HEK293T (cell line): ENCODE measurements at regions not wholly inside any gene's neighbourhood (a gene's known extent, or its start where the extent isn't known, plus 50 kb on each side); places are given as distances from the start of the nearest gene placed in this dataset.

ENCODE experiments used
- CTCF ChIA-PET: fragments of 350-600 bp; formaldehyde crosslinking; extraction: SDS; loops from one replicate; lab custom pipeline; 2021; ENCODE audit warnings: antibody characterized with exemption, inconsistent platforms; lab: Yijun Ruan, JAX
- POLR2A ChIA-PET: fragments of 350-600 bp; formaldehyde crosslinking; extraction: SDS; loops from one replicate; lab custom pipeline; 2020; ENCODE audit warnings: antibody characterized with exemption, inconsistent platforms; lab: Yijun Ruan, JAX
- DNase-seq: peaks from one replicate; pipeline ENCODE4 v3.0.0; 2012; ENCODE audit warnings: mixed read lengths; ENCODE audit errors: extremely low spot score
- ARNT ChIP-seq: fragments of 450-650 bp; IDR thresholded peaks from 2 replicates; pipeline ENCODE4 v1.6.1; 2017; ENCODE audit warnings: mild to moderate bottlenecking
- BHLHE40 ChIP-seq: fragments of 450-650 bp; IDR thresholded peaks from 2 replicates; pipeline ENCODE4 v1.6.1; 2016; ENCODE audit warnings: mild to moderate bottlenecking, moderate library complexity, borderline replicate concordance
- CTBP1 ChIP-seq: fragments of 450-650 bp; IDR thresholded peaks from 2 replicates; pipeline ENCODE4 v1.6.1; 2016; ENCODE audit warnings: borderline replicate concordance
- ELF4 ChIP-seq: fragments of 450-650 bp; IDR thresholded peaks from 2 replicates; pipeline ENCODE4 v1.6.1; 2017; ENCODE audit warnings: antibody characterized with exemption
- FOXA1 ChIP-seq: fragments of 450-650 bp; IDR thresholded peaks from 2 replicates; pipeline ENCODE4 v1.6.1; 2016; ENCODE audit warnings: mild to moderate bottlenecking
- FOXK2 ChIP-seq: fragments of 450-650 bp; IDR thresholded peaks from 2 replicates; pipeline ENCODE4 v1.6.1; 2016; ENCODE audit warnings: mild to moderate bottlenecking
- FOXM1 ChIP-seq: fragments of 450-650 bp; IDR thresholded peaks from 2 replicates; pipeline ENCODE4 v1.6.1; 2017; ENCODE audit warnings: mild to moderate bottlenecking, borderline replicate concordance
- HDGF ChIP-seq: fragments of 450-650 bp; IDR thresholded peaks from 2 replicates; pipeline ENCODE4 v1.6.1; 2017; ENCODE audit warnings: antibody characterized with exemption, borderline replicate concordance
- L3MBTL2 ChIP-seq: fragments of 450-650 bp; conservative IDR thresholded peaks from 2 replicates; pipeline ENCODE4 v1.6.1; 2016; ENCODE audit warnings: mild to moderate bottlenecking
- LEF1 ChIP-seq: fragments of 450-650 bp; IDR thresholded peaks from 2 replicates; pipeline ENCODE4 v1.6.1; 2017; ENCODE audit warnings: mild to moderate bottlenecking, borderline replicate concordance
- NFRKB ChIP-seq: fragments of 450-650 bp; IDR thresholded peaks from 2 replicates; pipeline ENCODE4 v1.6.1; 2016; ENCODE audit warnings: mild to moderate bottlenecking, moderate library complexity
- PKNOX1 ChIP-seq: fragments of 450-650 bp; IDR thresholded peaks from 2 replicates; pipeline ENCODE4 v1.6.1; 2016
- SP1 ChIP-seq: fragments of 450-650 bp; IDR thresholded peaks from 2 replicates; pipeline ENCODE4 v1.6.1; 2017
- SUZ12 ChIP-seq: fragments of 450-650 bp; IDR thresholded peaks from 2 replicates; pipeline ENCODE4 v1.6.1; 2016; ENCODE audit warnings: mild to moderate bottlenecking
- TARDBP ChIP-seq: fragments of 450-650 bp; IDR thresholded peaks from 2 replicates; pipeline ENCODE4 v1.6.1; 2016
- ZNF384 ChIP-seq: fragments of 450-650 bp; IDR thresholded peaks from 2 replicates; pipeline ENCODE4 v1.6.1; 2016

GRCh38 chr2:111702119-111702803 is 181.7 kb downstream of the ANAPC1 start:
- no peak for TF ChIP-seq ELF4
- TF ChIP-seq PKNOX1 = no peak
- no peak for TF ChIP-seq SUZ12
- no peak for TF ChIP-seq NFRKB
- TF ChIP-seq TARDBP = no peak
- no peak for TF ChIP-seq SP1
- POLR2A ChIA-PET = no interaction called here
- CTCF ChIA-PET = interaction anchor here (1.1 to 1.2 kb wide), 2 partner anchors 10 to 18 kb away, joined by 3 read pairs; no protein-coding TSS in a partner anchor
- peak; percentile 73 for DNase-seq

- POLR2A ChIA-PET = no interaction called here
- no peak for TF ChIP-seq LEF1
- no peak for TF ChIP-seq ARNT
- no peak for TF ChIP-seq PKNOX1
- no peak for TF ChIP-seq FOXK2
- TF ChIP-seq BHLHE40 = no peak
- no peak for TF ChIP-seq ZNF384
- TF ChIP-seq ELF4 = no peak
- TF ChIP-seq SP1 = no peak
- no peak for TF ChIP-seq SUZ12
- no peak for TF ChIP-seq HDGF
- TF ChIP-seq FOXA1 = no peak
- TF ChIP-seq CTBP1 = no peak
- no peak for TF ChIP-seq TARDBP
- no peak for TF ChIP-seq NFRKB
- no peak for TF ChIP-seq FOXM1
- no peak for TF ChIP-seq L3MBTL2
- CTCF ChIA-PET = interaction anchor here (1.2 kb wide), 1 partner anchor 10 kb away, joined by 3 read pairs; no protein-coding TSS in a partner anchor
- no peak for DNase-seq
Observed at GRCh38 chr2:111702804-111703196, 181.2 kb downstream of the ANAPC1 start.

GRCh38 chr2:111703759-111704158 is 180.2 kb downstream of the ANAPC1 start:
- CTCF ChIA-PET = no interaction called here
- no peak for TF ChIP-seq PKNOX1
- TF ChIP-seq ZNF384 = no peak
- TF ChIP-seq LEF1 = no peak
- TF ChIP-seq ARNT = no peak
- no peak for TF ChIP-seq FOXA1
- TF ChIP-seq HDGF = no peak
- DNase-seq = no peak

GRCh38 chr2:111704246-111704645 is 179.7 kb downstream of the ANAPC1 start:
- ChIA-PET CTCF (no interaction called here), POLR2A (no interaction called here)
- TF ChIP-seq LEF1 (no peak), FOXK2 (no peak), ELF4 (no peak), PKNOX1 (no peak), HDGF (no peak)
- DNase-seq = no peak

More at GRCh38 chr2:111703759-111704158, 180.2 kb downstream of the ANAPC1 start:
- POLR2A ChIA-PET = no interaction called here

GRCh38 chr2:111705239-111705638 is 178.8 kb downstream of the ANAPC1 start:
- POLR2A ChIA-PET = no interaction called here
- no peak for DNase-seq
- CTCF ChIA-PET = no interaction called here
- no peak for TF ChIP-seq FOXA1

- POLR2A ChIA-PET = no interaction called here
- no peak for TF ChIP-seq ZNF384
- no peak for TF ChIP-seq CTBP1
- TF ChIP-seq PKNOX1 = no peak
- TF ChIP-seq SP1 = no peak
- no peak for TF ChIP-seq FOXK2
- TF ChIP-seq BHLHE40 = no peak
- TF ChIP-seq FOXM1 = no peak
- no peak for TF ChIP-seq L3MBTL2
- no peak for TF ChIP-seq ELF4
- no peak for TF ChIP-seq TARDBP
- TF ChIP-seq ARNT = no peak
- no peak for TF ChIP-seq LEF1
- TF ChIP-seq FOXA1 = no peak
- no peak for TF ChIP-seq HDGF
- TF ChIP-seq NFRKB = no peak
- TF ChIP-seq SUZ12 = no peak
- DNase-seq = no peak
- CTCF ChIA-PET = interaction anchor here (0.6 kb wide), 1 partner anchor 586 kb away, joined by 3 read pairs; no protein-coding TSS in a partner anchor
Observed at GRCh38 chr2:111705711-111706336, 178.2 kb downstream of the ANAPC1 start.
